Endothelial cell of umbilical vein (primary cell): ENCODE measurements at regions not wholly inside any gene's neighbourhood (a gene's known extent, or its start where the extent isn't known, plus 50 kb on each side); places are given as distances from the start of the nearest gene placed in this dataset.
A peak's percentile ranks its signal among the peaks of the same experiment; 100 is the strongest.

Experiments
- BruUV-seq: library from RNA; stranded (reverse); fragments of 400-500 nt; replicated peaks from 2 replicates; lab custom pipeline; 2021; lab: Mats Ljungman, UMichigan
- CTCF ChIA-PET: fragments of 300-600, 350-600 bp; sonication (Branson Sonifier 250); formaldehyde crosslinking; loops from one replicate; lab custom pipeline; 2021; ENCODE audit warnings: antibody characterized with exemption, inconsistent platforms; lab: Charles Lee
- POLR2A ChIA-PET: fragments of 300-600, 350-600 bp; sonication (Branson Sonifier 250); formaldehyde crosslinking; loops from one replicate; lab custom pipeline; 2021; ENCODE audit warnings: antibody characterized with exemption, inconsistent platforms; lab: Charles Lee
- DNase-seq: peaks from one replicate; pipeline ENCODE4 v3.0.0-alpha.2; 2011; ENCODE audit warnings: low read depth, low spot score
- FAIRE-seq: peaks from 2 replicates; lab custom pipeline; 2011; peaks lifted over from hg19 to GRCh38; lab: Jason Lieb, UNC
- H2AFZ ChIP-seq: 2 replicates; pipeline ENCODE4 v1.6.0; 2012; ENCODE audit warnings: low read depth, low read length, control low read depth, inconsistent platforms
- H3K27ac ChIP-seq: 2 replicates; pipeline ENCODE4 v1.5.1; 2011; ENCODE audit warnings: low read depth, mild to moderate bottlenecking, control low read depth, low read length, moderate library complexity; ENCODE audit not compliant: insufficient read depth
- H3K27me3 ChIP-seq, 2 experiments: 2 replicates each; pipeline versions ENCODE4 v1.6.0 to v1.6.1; 2011; ENCODE audit warnings: low read length in 2 of 2, mixed read lengths in 1 of 2; ENCODE audit not compliant: control insufficient read depth in 2 of 2, insufficient read depth in 2 of 2
- H3K36me3 ChIP-seq, 2 experiments: 2 replicates in 1 of 2; 3 replicates in 1 of 2; pipeline ENCODE4 v1.5.1; 2011; ENCODE audit warnings: low read length in 2 of 2, mild to moderate bottlenecking in 1 of 2, moderate library complexity in 1 of 2; ENCODE audit not compliant: control insufficient read depth in 2 of 2, insufficient read depth in 2 of 2; ENCODE audit errors: extremely low read depth in 1 of 2
- H3K4me1 ChIP-seq: 3 replicates; pipeline ENCODE4 v1.5.1; 2011; ENCODE audit warnings: mild to moderate bottlenecking, low read length; ENCODE audit not compliant: control insufficient read depth, insufficient read depth; ENCODE audit errors: extremely low read depth
- H3K4me2 ChIP-seq: 2 replicates; pipeline ENCODE4 v1.6.1; 2011; ENCODE audit warnings: low read length, control low read depth, mixed read lengths; ENCODE audit not compliant: insufficient read depth
- H3K4me3 ChIP-seq, 3 experiments: fragments of 200-600 bp in 1 of 3; sonication (generic), shearing (Covaris generic) in 1 of 3; replicated peaks in 1 of 3; 2 replicates each; pipeline ENCODE4 v1.5.1; 2011 to 2016; ENCODE audit warnings: control low read depth in 3 of 3, low read length in 3 of 3, mild to moderate bottlenecking in 2 of 3, inconsistent platforms in 1 of 3, low read depth in 1 of 3, moderate library complexity in 1 of 3; ENCODE audit not compliant: insufficient read depth in 1 of 3
- H3K79me2 ChIP-seq: 2 replicates; pipeline ENCODE4 v1.6.0; 2012; ENCODE audit warnings: low read length, inconsistent platforms; ENCODE audit not compliant: control insufficient read depth, insufficient read depth
- H3K9ac ChIP-seq: replicated peaks from 2 replicates; pipeline ENCODE3; 2011; ENCODE audit warnings: low read length, control low read depth; ENCODE audit not compliant: insufficient read depth; ENCODE audit errors: extremely low read depth
- H3K9me1 ChIP-seq: replicated peaks from 3 replicates; pipeline ENCODE4 v1.6.0; 2011; ENCODE audit warnings: mild to moderate bottlenecking, low read length; ENCODE audit not compliant: control insufficient read depth, insufficient read depth; ENCODE audit errors: extremely low read depth
- H3K9me3 ChIP-seq: replicated peaks from 2 replicates; pipeline ENCODE4 v1.5.1; 2012; ENCODE audit warnings: low read length, inconsistent platforms; ENCODE audit not compliant: control insufficient read depth, insufficient read depth
- H4K20me1 ChIP-seq: replicated peaks from 2 replicates; pipeline ENCODE3; 2011; ENCODE audit warnings: mild to moderate bottlenecking, low read length; ENCODE audit not compliant: control insufficient read depth, insufficient read depth; ENCODE audit errors: extremely low read depth
- CTCF ChIP-seq, 2 donors: IDR thresholded peaks; 1 replicate in 1 of 2; 2 replicates in 1 of 2; pipeline ENCODE4 v1.5.1; 2011; ENCODE audit warnings: low read length in 2 of 2, mild to moderate bottlenecking in 2 of 2, moderate library complexity in 2 of 2, control low read depth in 1 of 2, inconsistent platforms in 1 of 2, low read depth in 1 of 2; ENCODE audit not compliant: insufficient read depth in 1 of 2; ENCODE audit errors: extremely low read depth in 1 of 2
- EZH2 ChIP-seq: IDR thresholded peaks from 2 replicates; pipeline ENCODE4 v1.6.1; 2012; ENCODE audit warnings: borderline replicate concordance, low read depth, mild to moderate bottlenecking, moderate library complexity, low read length, inconsistent platforms; ENCODE audit not compliant: severe bottlenecking
- FOS ChIP-seq: IDR thresholded peaks from 2 replicates; pipeline ENCODE4 v1.6.1; 2011; ENCODE audit warnings: mild to moderate bottlenecking, low read length, moderate library complexity, borderline replicate concordance; ENCODE audit not compliant: insufficient read depth
- GATA2 ChIP-seq: IDR thresholded peaks from 2 replicates; pipeline ENCODE4 v1.7.0; 2011; ENCODE audit warnings: low read depth, mild to moderate bottlenecking, moderate library complexity, mixed read lengths, low read length; ENCODE audit not compliant: insufficient read length, insufficient read depth
- JUN ChIP-seq: IDR thresholded peaks from 2 replicates; pipeline ENCODE4 v1.6.1; 2011; ENCODE audit warnings: borderline replicate concordance, low read depth; ENCODE audit not compliant: insufficient read length, insufficient read depth
- MAX ChIP-seq: IDR thresholded peaks from 2 replicates; pipeline ENCODE4 v1.6.1; 2011; ENCODE audit not compliant: insufficient read depth, insufficient read length
- MYC ChIP-seq: IDR thresholded peaks from one replicate; pipeline ENCODE4 v1.6.1; 2011; ENCODE audit warnings: mild to moderate bottlenecking, low read depth, low read length
- POLR2A ChIP-seq: IDR thresholded peaks from 2 replicates; pipeline ENCODE4 v1.6.1; 2012; ENCODE audit warnings: low read depth, mild to moderate bottlenecking, control low read depth, low read length
- POLR2AphosphoS5 ChIP-seq: IDR thresholded peaks from 2 replicates; pipeline ENCODE4 v1.6.1; 2012; ENCODE audit warnings: low read depth, mild to moderate bottlenecking, control low read depth, low read length, moderate library complexity; ENCODE audit not compliant: insufficient read depth
- dilution Hi-C: fragments of 300-500 bp; cut with MboI; formaldehyde crosslinking; loops from one replicate; pipeline ENCODE4 v1.15.0; 2019; ENCODE audit warnings: low sequenced_read_pairs; ENCODE audit not compliant: extremely low pct_ligation_motif_present
- intact Hi-C: fragments of 100-400 bp; cut with micrococcal nuclease; formaldehyde crosslinking; loops from one replicate; pipeline ENCODE4 v1.10.0; 2022

DNA sequence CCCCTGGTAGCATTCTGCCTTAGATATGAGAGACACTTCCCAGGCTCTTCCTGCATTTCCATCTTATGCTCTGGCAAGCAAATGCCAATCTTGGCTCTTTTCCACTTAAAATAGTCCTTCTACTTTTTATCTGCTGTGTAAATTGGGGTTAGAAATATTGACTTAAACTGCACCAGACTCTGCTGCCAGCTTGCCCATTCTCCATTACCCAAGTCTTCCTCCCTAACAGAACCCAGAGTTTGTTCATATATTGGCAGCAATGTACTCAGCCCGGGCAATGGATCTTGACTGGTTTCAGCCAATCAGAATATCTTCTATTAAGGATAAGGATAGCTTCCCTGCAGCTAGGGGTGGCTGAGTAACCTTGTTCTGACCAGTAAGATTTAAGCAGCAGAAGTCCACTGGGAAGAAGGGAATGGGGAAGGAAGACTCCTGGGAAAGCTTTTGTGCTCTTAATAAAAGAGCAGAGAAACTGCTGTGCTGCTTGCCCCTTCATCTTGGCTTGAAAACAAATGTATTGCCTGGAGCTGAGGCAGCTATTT, 177.1 kb downstream of the KCNRG start:
- dilution Hi-C loops, result no loop called here
- peak; percentile 12 for FAIRE-seq
- Histone ChIP-seq H3K27me3 (no peaks in the 10 kb centered on the region), H3K9me1 (no peaks in the 10 kb centered on the region), H3K4me3 (no peak overlapping the region), H2AFZ (peak overlapping the region; percentile 27), H3K36me3 (no peaks in the 10 kb centered on the region), H3K4me2 (no peak overlapping the region), H3K9ac (no peak overlapping the region), H3K9me3 (no peaks in the 10 kb centered on the region), H3K27ac (no peak overlapping the region), H3K4me1 (peaks cover 4% of the 10 kb centered on the region), H3K79me2 (no peaks in the 10 kb centered on the region), H4K20me1 (no peaks in the 10 kb centered on the region)
- intact Hi-C loops, result no loop called here
- TF ChIP-seq POLR2A, result no peak
- TF ChIP-seq FOS, result no peak
- no peak for TF ChIP-seq POLR2AphosphoS5
- no peak for TF ChIP-seq MYC
- TF ChIP-seq GATA2, result no peak
- no peak for TF ChIP-seq EZH2
- no peak for TF ChIP-seq JUN
- no peak for TF ChIP-seq CTCF (IDR thresholded peaks at IDR 0.05; ENCODE audit: extremely low read depth in 1 of 2, insufficient read depth in 1 of 2, low read depth in 1 of 2, low read length in 2 of 2)
- TF ChIP-seq MAX, result no peak
- DNase-seq, result no peak
- CTCF ChIA-PET, result interaction anchor here (0.6 kb wide), 1 partner anchor 296 kb away, joined by 4 read pairs; no protein-coding TSS in a partner anchor
- no TSS peak for BruUV-seq
- POLR2A ChIA-PET, result no interaction called here
